GM23338 (cell line): ENCODE measurements at regions not wholly inside any gene's neighbourhood (a gene's known extent, or its start where the extent isn't known, plus 50 kb on each side); places are given as distances from the start of the nearest gene placed in this dataset.

ENCODE experiments used
- ATAC-seq: fragments of 200-7000 bp; cut with Tn5 transposase; 3 replicates; pipeline ENCODE4 v1.9.1; 2020
- DNase-seq: peaks from one replicate; pipeline ENCODE4 v3.0.0-alpha.2; 2015; ENCODE audit warnings: low spot score
- H2AFZ ChIP-seq: fragments of 200-600 bp; sonication (generic); 2 replicates; pipeline ENCODE4 v1.8.0; 2016; ENCODE audit warnings: antibody characterized with exemption, mild to moderate bottlenecking, moderate library complexity
- H3F3A ChIP-seq: fragments of 200-600 bp; sonication (generic); replicated peaks from 2 replicates; pipeline ENCODE4 v1.8.0; 2017; ENCODE audit warnings: antibody characterized with exemption, mixed run types, low read depth
- H3K27ac ChIP-seq: fragments of 200-600 bp; sonication (generic); 2 replicates; pipeline ENCODE4 v1.6.1; 2016; ENCODE audit warnings: low read depth
- H3K27me3 ChIP-seq: fragments of 200-600 bp; sonication (generic); 2 replicates; pipeline ENCODE4 v1.8.0; 2016; ENCODE audit warnings: mild to moderate bottlenecking, mixed run types, moderate library complexity; ENCODE audit not compliant: insufficient read depth
- H3K36me3 ChIP-seq: fragments of 200-600 bp; sonication (generic); 2 replicates; pipeline ENCODE4 v1.8.0; 2016; ENCODE audit warnings: mild to moderate bottlenecking; ENCODE audit not compliant: insufficient read depth
- H3K4me1 ChIP-seq: fragments of 200-600 bp; sonication (generic); 2 replicates; pipeline ENCODE4 v1.8.0; 2016; ENCODE audit warnings: mild to moderate bottlenecking, moderate library complexity; ENCODE audit not compliant: insufficient read depth
- H3K4me2 ChIP-seq: fragments of 200-600 bp; sonication (generic); 2 replicates; pipeline ENCODE4 v1.7.1; 2017; ENCODE audit warnings: mixed run types
- H3K4me3 ChIP-seq: fragments of 200-600 bp; sonication (generic); 2 replicates; pipeline ENCODE4 v1.6.1; 2016; ENCODE audit warnings: mixed run types
- H3K79me2 ChIP-seq: fragments of 200-600 bp; sonication (generic); replicated peaks from 2 replicates; pipeline ENCODE4 v1.8.0; 2017; ENCODE audit warnings: mild to moderate bottlenecking; ENCODE audit not compliant: insufficient read depth
- H3K9me2 ChIP-seq: fragments of 200-600 bp; sonication (generic); 2 replicates; pipeline ENCODE4 v1.8.0; 2017; ENCODE audit not compliant: insufficient read depth
- H4K20me1 ChIP-seq: fragments of 200-600 bp; sonication (generic); replicated peaks from 2 replicates; pipeline ENCODE4 v1.8.0; 2017; ENCODE audit warnings: mild to moderate bottlenecking; ENCODE audit not compliant: insufficient read depth
- H3K27ac Mint-ChIP-seq: 2 replicates; pipeline ENCODE4 v1.8.0; 2020; ENCODE audit warnings: inconsistent platforms, mild to moderate bottlenecking, moderate library complexity, mixed read lengths
- H3K27me3 Mint-ChIP-seq: 3 replicates; pipeline ENCODE4 v1.8.0; 2022; ENCODE audit warnings: low read depth, mild to moderate bottlenecking, moderate library complexity, mixed read lengths, inconsistent platforms; ENCODE audit not compliant: insufficient read depth, poor library complexity
- H3K36me3 Mint-ChIP-seq: 3 replicates; pipeline ENCODE4 v1.8.0; 2021; ENCODE audit warnings: low read depth, mild to moderate bottlenecking, inconsistent platforms, moderate library complexity, mixed read lengths
- H3K4me1 Mint-ChIP-seq: 3 replicates; pipeline ENCODE4 v1.8.0; 2020; ENCODE audit warnings: mild to moderate bottlenecking, inconsistent platforms, mixed read lengths
- H3K4me3 Mint-ChIP-seq: 3 replicates; pipeline ENCODE4 v1.8.0; 2021; ENCODE audit warnings: moderate library complexity, mild to moderate bottlenecking, inconsistent platforms, mixed read lengths
- H3K9me3 Mint-ChIP-seq: 3 replicates; pipeline ENCODE4 v1.8.0; 2020; ENCODE audit warnings: moderate library complexity, mild to moderate bottlenecking, inconsistent platforms, mixed read lengths
- CREB1 ChIP-seq: fragments of 250-450 bp; sonication (Bioruptor Pico); IDR thresholded peaks from 2 replicates; pipeline ENCODE4 v1.5.0; 2020; ENCODE audit warnings: low read depth, mild to moderate bottlenecking, moderate library complexity
- EZH2 ChIP-seq: fragments of 200-600 bp; sonication (generic); IDR thresholded peaks from one replicate; pipeline ENCODE4 v1.8.0; 2017; ENCODE audit warnings: antibody characterized with exemption, mild to moderate bottlenecking, low read depth; ENCODE audit not compliant: unreplicated experiment
- EZH2phosphoT487 ChIP-seq: fragments of 200-600 bp; sonication (generic); IDR thresholded peaks from one replicate; pipeline ENCODE4 v1.8.1; 2018; ENCODE audit warnings: antibody characterized with exemption; ENCODE audit not compliant: unreplicated experiment
- JUNB ChIP-seq: IDR thresholded peaks from one replicate; pipeline ENCODE4 v1.6.1; 2016; ENCODE audit warnings: antibody characterized with exemption; ENCODE audit not compliant: unreplicated experiment
- STAT1 ChIP-seq: IDR thresholded peaks from one replicate; pipeline ENCODE4 v1.6.1; 2016; ENCODE audit warnings: antibody characterized with exemption; ENCODE audit not compliant: unreplicated experiment
- ZNF114 ChIP-seq: fragments of 250-450 bp; sonication (Bioruptor Pico); IDR thresholded peaks from 2 replicates; pipeline ENCODE4 v1.5.0; 2020; ENCODE audit warnings: mild to moderate bottlenecking, moderate library complexity
- TF ChIP-seq, protein P1 (sequence below): IDR thresholded peaks from 2 replicates; pipeline ENCODE4 v1.6.1; 2016; ENCODE audit warnings: antibody characterized with exemption
- TF ChIP-seq, protein P2 (sequence below): fragments of 250-450 bp; sonication (Bioruptor Pico); IDR thresholded peaks from 2 replicates; pipeline ENCODE4 v1.5.0; 2020; ENCODE audit warnings: mild to moderate bottlenecking, moderate library complexity
- TF ChIP-seq, protein P3 (sequence below), 2 experiments: fragments of 200-600 bp in 1 of 2; sonication (generic) in 1 of 2; conservative IDR thresholded peaks; 2 replicates each; pipeline versions ENCODE4 v1.5.1 to v1.6.1; 2016 to 2017; ENCODE audit warnings: antibody characterized with exemption in 2 of 2, low read depth in 2 of 2, mild to moderate bottlenecking in 2 of 2, moderate library complexity in 1 of 2

DNA sequence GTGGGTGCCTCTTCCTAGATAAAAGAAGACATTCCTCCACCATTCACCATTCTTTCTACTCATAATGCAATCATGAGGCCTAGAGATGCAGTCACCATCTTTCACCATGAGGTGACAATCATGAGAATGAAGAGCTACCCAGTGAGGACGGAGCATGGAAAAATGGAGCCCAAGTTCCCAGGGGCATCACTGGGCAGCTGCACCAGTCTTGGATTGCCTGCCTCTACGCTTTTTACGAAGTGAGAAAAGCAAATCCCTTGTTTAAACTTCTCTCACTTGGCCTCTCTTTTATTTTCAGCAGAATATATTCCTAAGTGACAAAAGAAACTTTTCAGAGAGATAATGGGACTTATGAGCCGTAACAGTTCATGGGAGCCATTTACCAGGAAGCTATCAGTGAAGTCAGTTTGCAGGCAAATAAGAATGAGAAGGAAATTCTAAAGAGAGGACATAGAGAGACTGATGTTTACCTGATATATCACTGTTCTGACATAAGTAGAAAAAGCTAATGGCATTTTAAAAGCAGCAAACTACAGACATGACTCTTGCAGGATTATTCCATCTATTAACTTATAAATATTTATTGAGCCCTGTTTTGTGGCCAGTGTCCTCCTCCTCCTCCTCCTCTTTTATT, 90.0 kb upstream of the CPNE4 start:
- Mint-ChIP-seq H3K4me1 (no peaks in the 10 kb centered on the region), H3K27ac (no peak overlapping the region), H3K36me3 (no peaks in the 10 kb centered on the region), H3K9me3 (no peaks in the 10 kb centered on the region; the same call in 2 of the 3 replicates), H3K27me3 (peaks cover 1% of the 10 kb centered on the region), H3K4me3 (no peak overlapping the region)
- ATAC-seq (no peak), DNase-seq (no peak)
- H3K27me3 ChIP-seq, result no peaks in the 10 kb centered on the region
- H3K4me1 ChIP-seq, result no peaks in the 10 kb centered on the region
- no peaks in the 10 kb centered on the region for H3K36me3 ChIP-seq
- no peaks in the 10 kb centered on the region for H3K79me2 ChIP-seq
- H2AFZ ChIP-seq, result no peak overlapping the region
- no peaks in the 10 kb centered on the region for H3F3A ChIP-seq
- TF ChIP-seq EZH2 (no peak), JUNB (no peak), ZNF114 (CRISPR knock-in tag) (no peak), CREB1 (no peak), EZH2phosphoT487 (no peak), STAT1 (no peak)
- TF ChIP-seq, protein P1, sequence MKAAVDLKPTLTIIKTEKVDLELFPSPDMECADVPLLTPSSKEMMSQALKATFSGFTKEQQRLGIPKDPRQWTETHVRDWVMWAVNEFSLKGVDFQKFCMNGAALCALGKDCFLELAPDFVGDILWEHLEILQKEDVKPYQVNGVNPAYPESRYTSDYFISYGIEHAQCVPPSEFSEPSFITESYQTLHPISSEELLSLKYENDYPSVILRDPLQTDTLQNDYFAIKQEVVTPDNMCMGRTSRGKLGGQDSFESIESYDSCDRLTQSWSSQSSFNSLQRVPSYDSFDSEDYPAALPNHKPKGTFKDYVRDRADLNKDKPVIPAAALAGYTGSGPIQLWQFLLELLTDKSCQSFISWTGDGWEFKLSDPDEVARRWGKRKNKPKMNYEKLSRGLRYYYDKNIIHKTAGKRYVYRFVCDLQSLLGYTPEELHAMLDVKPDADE, result no peak
- TF ChIP-seq, protein P2, sequence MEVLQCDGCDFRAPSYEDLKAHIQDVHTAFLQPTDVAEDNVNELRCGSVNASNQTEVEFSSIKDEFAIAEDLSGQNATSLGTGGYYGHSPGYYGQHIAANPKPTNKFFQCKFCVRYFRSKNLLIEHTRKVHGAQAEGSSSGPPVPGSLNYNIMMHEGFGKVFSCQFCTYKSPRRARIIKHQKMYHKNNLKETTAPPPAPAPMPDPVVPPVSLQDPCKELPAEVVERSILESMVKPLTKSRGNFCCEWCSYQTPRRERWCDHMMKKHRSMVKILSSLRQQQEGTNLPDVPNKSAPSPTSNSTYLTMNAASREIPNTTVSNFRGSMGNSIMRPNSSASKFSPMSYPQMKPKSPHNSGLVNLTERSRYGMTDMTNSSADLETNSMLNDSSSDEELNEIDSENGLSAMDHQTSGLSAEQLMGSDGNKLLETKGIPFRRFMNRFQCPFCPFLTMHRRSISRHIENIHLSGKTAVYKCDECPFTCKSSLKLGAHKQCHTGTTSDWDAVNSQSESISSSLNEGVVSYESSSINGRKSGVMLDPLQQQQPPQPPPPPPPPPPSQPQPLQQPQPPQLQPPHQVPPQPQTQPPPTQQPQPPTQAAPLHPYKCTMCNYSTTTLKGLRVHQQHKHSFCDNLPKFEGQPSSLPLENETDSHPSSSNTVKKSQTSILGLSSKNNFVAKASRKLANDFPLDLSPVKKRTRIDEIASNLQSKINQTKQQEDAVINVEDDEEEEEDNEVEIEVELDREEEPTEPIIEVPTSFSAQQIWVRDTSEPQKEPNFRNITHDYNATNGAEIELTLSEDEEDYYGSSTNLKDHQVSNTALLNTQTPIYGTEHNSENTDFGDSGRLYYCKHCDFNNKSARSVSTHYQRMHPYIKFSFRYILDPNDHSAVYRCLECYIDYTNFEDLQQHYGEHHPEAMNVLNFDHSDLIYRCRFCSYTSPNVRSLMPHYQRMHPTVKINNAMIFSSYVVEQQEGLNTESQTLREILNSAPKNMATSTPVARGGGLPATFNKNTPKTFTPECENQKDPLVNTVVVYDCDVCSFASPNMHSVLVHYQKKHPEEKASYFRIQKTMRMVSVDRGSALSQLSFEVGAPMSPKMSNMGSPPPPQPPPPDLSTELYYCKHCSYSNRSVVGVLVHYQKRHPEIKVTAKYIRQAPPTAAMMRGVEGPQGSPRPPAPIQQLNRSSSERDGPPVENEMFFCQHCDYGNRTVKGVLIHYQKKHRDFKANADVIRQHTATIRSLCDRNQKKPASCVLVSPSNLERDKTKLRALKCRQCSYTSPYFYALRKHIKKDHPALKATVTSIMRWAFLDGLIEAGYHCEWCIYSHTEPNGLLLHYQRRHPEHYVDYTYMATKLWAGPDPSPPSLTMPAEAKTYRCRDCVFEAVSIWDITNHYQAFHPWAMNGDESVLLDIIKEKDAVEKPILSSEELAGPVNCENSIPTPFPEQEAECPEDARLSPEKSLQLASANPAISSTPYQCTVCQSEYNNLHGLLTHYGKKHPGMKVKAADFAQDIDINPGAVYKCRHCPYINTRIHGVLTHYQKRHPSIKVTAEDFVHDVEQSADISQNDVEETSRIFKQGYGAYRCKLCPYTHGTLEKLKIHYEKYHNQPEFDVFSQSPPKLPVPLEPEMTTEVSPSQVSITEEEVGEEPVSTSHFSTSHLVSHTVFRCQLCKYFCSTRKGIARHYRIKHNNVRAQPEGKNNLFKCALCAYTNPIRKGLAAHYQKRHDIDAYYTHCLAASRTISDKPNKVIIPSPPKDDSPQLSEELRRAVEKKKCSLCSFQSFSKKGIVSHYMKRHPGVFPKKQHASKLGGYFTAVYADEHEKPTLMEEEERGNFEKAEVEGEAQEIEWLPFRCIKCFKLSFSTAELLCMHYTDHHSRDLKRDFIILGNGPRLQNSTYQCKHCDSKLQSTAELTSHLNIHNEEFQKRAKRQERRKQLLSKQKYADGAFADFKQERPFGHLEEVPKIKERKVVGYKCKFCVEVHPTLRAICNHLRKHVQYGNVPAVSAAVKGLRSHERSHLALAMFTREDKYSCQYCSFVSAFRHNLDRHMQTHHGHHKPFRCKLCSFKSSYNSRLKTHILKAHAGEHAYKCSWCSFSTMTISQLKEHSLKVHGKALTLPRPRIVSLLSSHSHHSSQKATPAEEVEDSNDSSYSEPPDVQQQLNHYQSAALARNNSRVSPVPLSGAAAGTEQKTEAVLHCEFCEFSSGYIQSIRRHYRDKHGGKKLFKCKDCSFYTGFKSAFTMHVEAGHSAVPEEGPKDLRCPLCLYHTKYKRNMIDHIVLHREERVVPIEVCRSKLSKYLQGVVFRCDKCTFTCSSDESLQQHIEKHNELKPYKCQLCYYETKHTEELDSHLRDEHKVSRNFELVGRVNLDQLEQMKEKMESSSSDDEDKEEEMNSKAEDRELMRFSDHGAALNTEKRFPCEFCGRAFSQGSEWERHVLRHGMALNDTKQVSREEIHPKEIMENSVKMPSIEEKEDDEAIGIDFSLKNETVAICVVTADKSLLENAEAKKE (CRISPR knock-in tag), result no peak
- TF ChIP-seq, protein P3, sequence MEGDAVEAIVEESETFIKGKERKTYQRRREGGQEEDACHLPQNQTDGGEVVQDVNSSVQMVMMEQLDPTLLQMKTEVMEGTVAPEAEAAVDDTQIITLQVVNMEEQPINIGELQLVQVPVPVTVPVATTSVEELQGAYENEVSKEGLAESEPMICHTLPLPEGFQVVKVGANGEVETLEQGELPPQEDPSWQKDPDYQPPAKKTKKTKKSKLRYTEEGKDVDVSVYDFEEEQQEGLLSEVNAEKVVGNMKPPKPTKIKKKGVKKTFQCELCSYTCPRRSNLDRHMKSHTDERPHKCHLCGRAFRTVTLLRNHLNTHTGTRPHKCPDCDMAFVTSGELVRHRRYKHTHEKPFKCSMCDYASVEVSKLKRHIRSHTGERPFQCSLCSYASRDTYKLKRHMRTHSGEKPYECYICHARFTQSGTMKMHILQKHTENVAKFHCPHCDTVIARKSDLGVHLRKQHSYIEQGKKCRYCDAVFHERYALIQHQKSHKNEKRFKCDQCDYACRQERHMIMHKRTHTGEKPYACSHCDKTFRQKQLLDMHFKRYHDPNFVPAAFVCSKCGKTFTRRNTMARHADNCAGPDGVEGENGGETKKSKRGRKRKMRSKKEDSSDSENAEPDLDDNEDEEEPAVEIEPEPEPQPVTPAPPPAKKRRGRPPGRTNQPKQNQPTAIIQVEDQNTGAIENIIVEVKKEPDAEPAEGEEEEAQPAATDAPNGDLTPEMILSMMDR (conservative IDR thresholded peaks at IDR 0.05; ENCODE audit: low read depth in 2 of 2), result no peak
- no peak overlapping the region for H3K4me2 ChIP-seq
- H3K4me3 ChIP-seq, result no peak overlapping the region
- no peaks in the 10 kb centered on the region for H4K20me1 ChIP-seq
- no peaks in the 10 kb centered on the region for H3K9me2 ChIP-seq
- H3K27ac ChIP-seq, result no peak overlapping the region
